AG10803 (cell line): ENCODE measurements at regions not wholly inside any gene's neighbourhood (a gene's known extent, or its start where the extent isn't known, plus 50 kb on each side); places are given as distances from the start of the nearest gene placed in this dataset.

Experiments
- DNase-seq: peaks from one replicate; pipeline ENCODE4 v3.0.0; 2010; ENCODE audit warnings: low read depth
- H3K4me3 ChIP-seq: 2 replicates; pipeline ENCODE4 v1.5.1; 2011; ENCODE audit warnings: mild to moderate bottlenecking, low read length, control low read depth
- TF ChIP-seq, protein P1 (sequence below): conservative IDR thresholded peaks from 2 replicates; pipeline ENCODE4 v1.5.1; 2011; ENCODE audit warnings: mild to moderate bottlenecking, low read length, control low read depth, inconsistent platforms

DNA sequence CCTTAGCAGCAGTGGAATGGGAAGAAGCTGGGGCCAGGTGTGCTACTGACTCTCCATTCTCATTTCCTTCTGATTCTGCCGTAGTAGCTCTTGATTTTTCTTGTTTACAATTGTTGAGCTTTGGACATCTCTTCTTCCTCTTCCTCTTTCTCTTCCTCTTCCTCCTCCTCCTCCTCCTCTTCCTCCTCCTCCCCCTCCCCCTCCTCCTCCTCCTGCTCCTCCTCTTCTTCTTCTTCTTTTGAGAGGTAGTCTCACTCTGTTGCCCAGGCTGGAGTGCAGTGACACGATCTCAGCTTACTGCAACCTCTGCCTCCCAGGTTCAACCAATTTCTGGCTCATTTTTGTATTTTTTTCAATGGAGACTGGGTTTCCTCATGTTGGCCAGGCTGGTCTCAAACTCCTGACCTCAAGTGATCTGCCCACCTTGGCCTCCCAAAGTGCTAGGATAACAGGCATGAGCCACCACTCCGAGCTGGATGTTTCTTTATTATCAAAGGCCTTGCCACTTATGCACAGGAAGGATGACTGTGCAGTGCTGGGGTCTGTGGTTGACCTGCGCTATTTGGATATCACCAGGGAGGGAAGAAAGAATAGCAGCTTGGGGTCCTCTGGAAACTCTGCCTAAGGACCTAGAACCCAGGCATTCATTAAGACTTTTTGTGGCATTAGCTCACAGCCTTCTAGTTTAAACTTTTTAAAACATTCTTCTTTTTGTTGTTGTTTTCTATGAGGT, 127.8 kb upstream of the KCNJ16 start:
- no peak overlapping the region for H3K4me3 ChIP-seq
- TF ChIP-seq, protein P1, sequence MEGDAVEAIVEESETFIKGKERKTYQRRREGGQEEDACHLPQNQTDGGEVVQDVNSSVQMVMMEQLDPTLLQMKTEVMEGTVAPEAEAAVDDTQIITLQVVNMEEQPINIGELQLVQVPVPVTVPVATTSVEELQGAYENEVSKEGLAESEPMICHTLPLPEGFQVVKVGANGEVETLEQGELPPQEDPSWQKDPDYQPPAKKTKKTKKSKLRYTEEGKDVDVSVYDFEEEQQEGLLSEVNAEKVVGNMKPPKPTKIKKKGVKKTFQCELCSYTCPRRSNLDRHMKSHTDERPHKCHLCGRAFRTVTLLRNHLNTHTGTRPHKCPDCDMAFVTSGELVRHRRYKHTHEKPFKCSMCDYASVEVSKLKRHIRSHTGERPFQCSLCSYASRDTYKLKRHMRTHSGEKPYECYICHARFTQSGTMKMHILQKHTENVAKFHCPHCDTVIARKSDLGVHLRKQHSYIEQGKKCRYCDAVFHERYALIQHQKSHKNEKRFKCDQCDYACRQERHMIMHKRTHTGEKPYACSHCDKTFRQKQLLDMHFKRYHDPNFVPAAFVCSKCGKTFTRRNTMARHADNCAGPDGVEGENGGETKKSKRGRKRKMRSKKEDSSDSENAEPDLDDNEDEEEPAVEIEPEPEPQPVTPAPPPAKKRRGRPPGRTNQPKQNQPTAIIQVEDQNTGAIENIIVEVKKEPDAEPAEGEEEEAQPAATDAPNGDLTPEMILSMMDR = no peak
- no peak for DNase-seq

DNA sequence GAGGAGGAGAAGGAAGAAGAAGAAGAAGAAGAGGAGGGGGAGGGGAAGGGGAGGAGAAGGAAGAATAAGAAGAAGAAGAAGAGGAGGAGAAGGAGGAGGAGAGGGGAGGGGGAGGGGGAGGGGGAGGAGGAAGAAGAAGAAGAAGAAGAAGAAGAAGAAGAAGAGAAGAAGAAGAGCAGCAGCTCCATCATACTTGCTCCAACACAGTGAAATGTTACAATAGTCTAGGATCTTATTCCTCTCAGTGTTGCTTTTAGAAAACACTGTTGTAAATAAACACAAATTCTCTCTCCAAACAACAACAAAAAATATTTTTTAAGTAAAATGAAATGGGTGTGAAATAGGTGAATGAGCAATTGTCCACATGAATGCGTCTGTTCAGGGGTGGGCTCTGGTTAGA, 126.6 kb upstream of the KCNJ16 start:
- no peak overlapping the region for H3K4me3 ChIP-seq
- no peak for DNase-seq
- TF ChIP-seq, protein P1 = no peak

DNA sequence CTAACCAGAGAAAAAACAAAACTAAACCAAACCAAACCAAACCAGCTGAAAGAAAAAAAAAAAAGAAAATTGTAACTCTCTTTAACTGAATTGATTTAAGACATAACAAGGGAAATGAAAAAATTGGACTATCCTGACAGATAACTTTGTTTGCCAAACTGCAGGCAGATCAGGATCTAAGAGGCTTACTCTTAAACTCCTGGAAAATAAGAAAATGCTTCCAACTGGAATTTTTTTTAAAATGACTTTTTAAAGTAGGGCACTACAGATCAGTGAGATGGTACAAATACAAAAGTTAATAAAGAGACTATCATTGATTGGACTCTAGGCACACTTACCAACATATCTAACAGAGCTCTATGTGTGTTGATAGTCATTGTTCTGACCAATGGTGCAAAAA, 125.5 kb upstream of the KCNJ16 start:
- no peak for DNase-seq
- no peak overlapping the region for H3K4me3 ChIP-seq
- TF ChIP-seq, protein P1 = no peak

DNA sequence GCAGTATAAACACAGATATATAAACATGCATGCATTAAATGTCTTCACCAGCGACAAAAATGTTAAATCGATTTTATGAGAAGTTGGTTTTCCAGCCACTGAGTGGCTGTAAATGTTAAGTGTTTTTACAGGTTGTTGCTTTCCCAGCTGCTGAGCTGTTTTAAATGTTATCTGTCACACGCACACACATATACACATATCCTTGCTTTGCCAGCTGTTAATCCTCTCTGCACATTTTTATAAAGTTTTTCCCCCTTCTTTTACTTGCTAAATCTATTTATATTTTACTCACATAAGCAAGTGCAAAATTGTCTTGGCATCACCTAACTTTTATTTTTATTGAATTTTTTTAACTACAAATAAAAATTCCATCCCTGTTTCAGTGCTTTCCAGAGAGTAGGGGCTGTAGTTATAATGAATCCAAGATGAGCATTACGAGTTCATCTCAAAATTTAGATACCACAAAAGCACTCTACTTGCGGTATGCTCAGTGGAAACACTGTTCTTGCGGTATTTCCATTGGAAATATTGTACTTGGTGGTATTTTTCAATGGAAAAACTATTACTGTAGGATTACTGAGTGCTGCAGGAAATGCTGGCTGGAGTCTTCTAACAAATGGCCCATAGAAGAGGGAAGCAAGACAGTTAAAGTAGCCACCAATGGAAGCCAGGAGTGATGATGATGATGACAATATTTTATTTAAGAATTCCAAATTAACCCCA, 124.9 kb upstream of the KCNJ16 start:
- no peak for DNase-seq
- TF ChIP-seq, protein P1 = no peak
- no peak overlapping the region for H3K4me3 ChIP-seq

DNA sequence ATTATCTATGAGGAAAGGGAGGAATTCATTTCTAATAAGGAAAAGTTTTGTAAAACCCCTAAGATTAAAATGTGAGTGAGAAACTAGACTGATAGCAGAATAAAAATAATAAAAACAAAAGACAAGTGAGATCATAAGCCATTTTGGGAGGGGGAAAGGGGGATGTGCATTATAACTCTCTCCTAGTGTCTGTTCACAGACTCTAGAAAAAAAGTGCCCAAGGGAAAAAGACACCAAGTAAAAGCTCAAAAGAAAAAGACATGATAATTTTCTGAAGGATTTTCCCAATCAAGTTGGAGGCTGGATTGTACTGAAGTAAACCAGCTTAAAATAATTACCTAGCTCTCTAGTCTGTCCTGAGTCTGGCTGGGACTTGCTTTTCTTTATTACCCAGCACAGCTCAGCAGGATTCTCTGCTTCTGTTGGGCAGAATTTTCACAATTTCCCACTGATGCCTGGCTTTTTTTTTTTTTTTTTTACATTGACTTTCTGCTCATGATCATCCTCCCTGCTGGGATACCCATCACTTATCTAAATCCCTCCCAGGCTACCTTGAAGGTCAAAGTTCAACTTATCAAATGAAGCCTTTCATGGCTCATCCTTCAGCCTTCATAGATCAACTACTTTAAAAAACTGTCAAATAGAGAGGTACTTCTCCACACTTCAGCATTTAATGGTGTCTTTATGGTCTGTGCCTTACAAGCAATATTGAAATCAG, 124.2 kb upstream of the KCNJ16 start:
- DNase-seq = no peak
- no peak overlapping the region for H3K4me3 ChIP-seq
- TF ChIP-seq, protein P1 = no peak

DNA sequence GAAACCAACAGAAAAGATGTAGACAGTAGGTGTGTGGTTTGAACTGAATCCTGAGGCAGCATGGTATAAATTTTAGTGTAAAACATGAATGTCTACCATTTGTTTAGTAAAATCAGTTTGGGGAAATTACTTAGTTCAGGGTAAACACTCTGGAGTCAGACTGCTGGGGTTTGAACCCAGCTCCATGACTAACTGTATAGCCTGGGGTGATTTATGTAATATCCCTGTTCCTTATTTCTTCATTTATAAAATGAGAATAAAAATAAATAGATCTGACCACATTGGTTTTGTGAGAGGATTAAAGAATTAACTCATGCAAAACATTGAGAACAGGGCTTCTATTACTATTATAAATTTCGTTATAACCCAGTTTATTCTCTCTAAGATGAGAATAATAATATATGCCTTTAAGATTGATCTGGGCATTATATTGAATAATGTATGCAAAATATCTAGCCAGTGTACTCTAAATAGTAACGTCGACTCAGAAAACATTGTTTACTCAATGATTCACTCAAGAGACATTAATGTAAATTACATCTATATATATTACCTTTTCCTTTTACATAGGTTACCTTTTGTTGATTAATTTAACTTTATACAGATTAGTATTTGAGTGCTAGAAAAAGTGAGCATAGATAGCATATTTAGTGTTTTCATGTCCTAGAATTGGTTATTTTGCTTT, 120.6 kb upstream of the KCNJ16 start:
- DNase-seq = no peak
- TF ChIP-seq, protein P1 = no peak
- no peak overlapping the region for H3K4me3 ChIP-seq
